Peyer's patch (tissue), 4 donors: ENCODE measurements at regions not wholly inside any gene's neighbourhood (a gene's known extent, or its start where the extent isn't known, plus 50 kb on each side); places are given as distances from the start of the nearest gene placed in this dataset.

Experiments
- CTCF ChIP-seq, 6 experiments: fragments of 450-650 bp in 4 of 6; fragments of 200-600 bp in 2 of 6; sonication (generic) in 1 of 6; IDR thresholded peaks; one replicate each; pipeline ENCODE4 v1.5.1; 2017 to 2019; ENCODE audit warnings: antibody characterized with exemption in 6 of 6, mild to moderate bottlenecking in 3 of 6, moderate library complexity in 1 of 6
- POLR2A ChIP-seq, 2 donors: fragments of 450-650 bp; IDR thresholded peaks; one replicate each; pipeline ENCODE4 v1.5.1; 2017; ENCODE audit warnings: antibody characterized with exemption in 2 of 2, mild to moderate bottlenecking in 2 of 2, moderate library complexity in 2 of 2

- TF ChIP-seq CTCF (IDR thresholded peaks at IDR 0.05) (no peak), POLR2A (IDR thresholded peaks at IDR 0.05) (no peak)
These were observed 444.3 kb upstream of the NRSN1 start for GRCh38 chr6:23681743-23682142.
